GM12878 (cell line): ENCODE measurements at regions not wholly inside any gene's neighbourhood (a gene's known extent, or its start where the extent isn't known, plus 50 kb on each side); places are given as distances from the start of the nearest gene placed in this dataset.

Source experiments
- ATAC-seq: fragments of 200-7000 bp; cut with Tn5 transposase; 3 replicates; pipeline ENCODE4 v1.9.1; 2020; ENCODE audit warnings: mild to moderate bottlenecking, moderate library complexity
- BruUV-seq: library from RNA; stranded (reverse); fragments of 400-500 nt; replicated peaks from 2 replicates; lab custom pipeline; 2021; lab: Mats Ljungman, UMichigan
- CTCF ChIA-PET: fragments of 300-600 bp; sonication (Branson Sonifier 250); formaldehyde crosslinking; extraction: SDS; loops from one replicate; lab custom pipeline; 2021; ENCODE audit warnings: inconsistent platforms; lab: Yijun Ruan, JAX
- POLR2A ChIA-PET: fragments of 350-600 bp; formaldehyde crosslinking; extraction: SDS; loops from one replicate; lab custom pipeline; 2021; ENCODE audit warnings: inconsistent platforms; lab: Charles Lee
- RAD21 ChIA-PET: fragments of 300-600 bp; sonication (Branson Sonifier 250); formaldehyde crosslinking; loops from one replicate; lab custom pipeline; 2023; ENCODE audit warnings: antibody characterized with exemption; ENCODE audit not compliant: unreplicated experiment; lab: Charles Lee
- SMC1A ChIA-PET: fragments of 300-600 bp; sonication (Branson Sonifier 250); formaldehyde crosslinking; loops from one replicate; lab custom pipeline; 2023; ENCODE audit not compliant: unreplicated experiment, uncharacterized antibody; lab: Charles Lee
- DNase-seq: peaks from one replicate; pipeline ENCODE4 v3.0.0-alpha.2; 2011; ENCODE audit warnings: low read depth, low spot score
- FAIRE-seq: peaks from 3 replicates; lab custom pipeline; 2011; peaks lifted over from hg19 to GRCh38; lab: Jason Lieb, UNC
- H2AFZ ChIP-seq: 2 replicates; pipeline ENCODE4 v1.6.0; 2011; ENCODE audit warnings: low read depth, low read length, control low read depth; ENCODE audit not compliant: control insufficient read depth
- H3K27ac ChIP-seq: 2 replicates; pipeline ENCODE4 v1.5.1; 2011; ENCODE audit warnings: control low read depth; ENCODE audit not compliant: control insufficient read depth, insufficient read depth
- H3K27me3 ChIP-seq, 2 experiments: replicated peaks in 1 of 2; 2 replicates each; pipeline versions ENCODE4 v1.6.0 to v1.6.1; 2011; ENCODE audit warnings: low read length in 1 of 2; ENCODE audit not compliant: control insufficient read depth in 2 of 2, insufficient read depth in 2 of 2
- H3K36me3 ChIP-seq, 2 experiments: 2 replicates each; pipeline ENCODE4 v1.5.1; 2011; ENCODE audit warnings: low read length in 1 of 2; ENCODE audit not compliant: control insufficient read depth in 2 of 2, insufficient read depth in 2 of 2
- H3K4me1 ChIP-seq: 2 replicates; pipeline ENCODE4 v1.6.1; 2011; ENCODE audit warnings: mild to moderate bottlenecking, low read length, moderate library complexity, mixed read lengths; ENCODE audit not compliant: control insufficient read depth, insufficient read depth
- H3K4me2 ChIP-seq: 2 replicates; pipeline ENCODE4 v1.6.0; 2011; ENCODE audit warnings: control low read depth; ENCODE audit not compliant: control insufficient read depth, insufficient read depth
- H3K4me3 ChIP-seq: fragments of 200-600 bp; sonication (generic); 2 replicates; pipeline ENCODE4 v1.5.1; 2016
- H3K79me2 ChIP-seq: 2 replicates; pipeline ENCODE4 v1.6.0; 2011; ENCODE audit warnings: low read length; ENCODE audit not compliant: control insufficient read depth, insufficient read depth
- H3K9ac ChIP-seq: 2 replicates; pipeline ENCODE4 v1.8.0; 2011; ENCODE audit warnings: low read length, control low read depth, mixed read lengths; ENCODE audit not compliant: control insufficient read depth, insufficient read depth
- H3K9me3 ChIP-seq: replicated peaks from 3 replicates; pipeline ENCODE4 v1.5.1; 2011; ENCODE audit warnings: mild to moderate bottlenecking, low read length; ENCODE audit not compliant: control insufficient read depth, insufficient read depth
- H4K20me1 ChIP-seq: 2 replicates; pipeline ENCODE4 v1.6.0; 2011; ENCODE audit not compliant: control insufficient read depth, insufficient read depth
- ESRRA ChIP-seq: IDR thresholded peaks from 2 replicates; pipeline ENCODE4 v1.6.1; 2012; ENCODE audit warnings: mild to moderate bottlenecking, low read length, improper control_type of control experiment
- HDGF ChIP-seq: fragments of 450-650 bp; IDR thresholded peaks from 2 replicates; pipeline ENCODE4 v1.6.1; 2016; ENCODE audit warnings: antibody characterized with exemption
- MXI1 ChIP-seq: fragments of 150-350 bp; IDR thresholded peaks from 2 replicates; pipeline ENCODE4 v1.6.1; 2011; ENCODE audit warnings: low read depth, mild to moderate bottlenecking, inconsistent platforms, low read length, improper control_type of control experiment
- POLR2AphosphoS2 ChIP-seq: IDR thresholded peaks from 2 replicates; pipeline ENCODE4 v1.6.1; 2011; ENCODE audit warnings: low read depth, mild to moderate bottlenecking, low read length, improper control_type of control experiment, moderate library complexity
- ZNF207 ChIP-seq: fragments of 450-650 bp; IDR thresholded peaks from 2 replicates; pipeline ENCODE4 v1.6.1; 2014; ENCODE audit warnings: antibody characterized with exemption, mild to moderate bottlenecking, borderline replicate concordance
- WGBS: methylation state at CpG from one replicate; pipeline ENCODE4 v1.1.6; 2016; ENCODE audit warnings: low lambda C conversion rate; ENCODE audit not compliant: insufficient replicate concordance, insufficient coverage; ENCODE audit errors: missing lambda C conversion rate; 5-methylcytosine and 5-hydroxymethylcytosine counted together
- in situ Hi-C: fragments of 300-500 bp; cut with MboI; formaldehyde crosslinking; loops from 9 replicates; pipeline ENCODE4 v1.14.3; 2018; ENCODE audit warnings: mixed read lengths
- intact Hi-C: fragments of 100-400 bp; cut with micrococcal nuclease; formaldehyde crosslinking; loops from one replicate; pipeline ENCODE4 v1.14.2; 2022; ENCODE audit not compliant: unreplicated experiment
- TF ChIP-seq, protein P1 (sequence below): fragments of 450-650 bp; IDR thresholded peaks from 2 replicates; pipeline ENCODE4 v1.6.1; 2017; ENCODE audit warnings: antibody characterized with exemption, mild to moderate bottlenecking, moderate library complexity

DNA sequence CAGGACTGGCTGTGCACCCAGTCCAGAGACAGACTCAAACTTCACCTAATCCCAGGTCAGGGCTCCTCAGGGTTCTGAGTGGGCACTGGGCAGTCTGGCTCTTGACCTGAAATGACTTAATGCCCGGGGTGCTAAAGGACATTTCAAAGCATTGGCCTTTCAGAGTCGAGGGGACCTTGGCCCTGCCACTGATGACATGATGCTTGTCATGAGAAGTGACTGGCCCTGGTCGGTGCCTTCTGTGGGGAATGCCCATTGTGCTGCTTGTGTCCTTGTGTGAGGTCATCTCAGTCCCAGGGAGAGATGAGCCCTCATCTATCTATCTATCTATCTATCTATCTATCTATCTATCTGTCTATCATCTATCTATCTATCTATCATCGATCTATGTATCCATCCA is 81.3 kb downstream of the CTAGE1 start:
- Histone ChIP-seq H3K36me3 (no peaks in the 10 kb centered on the region), H3K79me2 (no peaks in the 10 kb centered on the region), H3K9ac (no peak overlapping the region), H3K4me3 (no peak overlapping the region), H2AFZ (no peak overlapping the region), H3K4me2 (no peak overlapping the region), H3K27ac (no peak overlapping the region), H3K9me3 (no peaks in the 10 kb centered on the region), H3K27me3 (no peaks in the 10 kb centered on the region; a peak in 1 of 4 replicates), H4K20me1 (no peaks in the 10 kb centered on the region), H3K4me1 (no peaks in the 10 kb centered on the region)
- ChIA-PET CTCF (no interaction called here), SMC1A (no interaction called here), RAD21 (no interaction called here), POLR2A (no interaction called here)
- FAIRE-seq (no peak), ATAC-seq (no peak), DNase-seq (no peak)
- BruUV-seq = no TSS peak
- TF ChIP-seq ZNF207 = no peak
- intact Hi-C loops = no loop called here
- 14% methylated on average over 4 of the region's 4 CpGs for WGBS
- in situ Hi-C loops = no loop called here

DNA sequence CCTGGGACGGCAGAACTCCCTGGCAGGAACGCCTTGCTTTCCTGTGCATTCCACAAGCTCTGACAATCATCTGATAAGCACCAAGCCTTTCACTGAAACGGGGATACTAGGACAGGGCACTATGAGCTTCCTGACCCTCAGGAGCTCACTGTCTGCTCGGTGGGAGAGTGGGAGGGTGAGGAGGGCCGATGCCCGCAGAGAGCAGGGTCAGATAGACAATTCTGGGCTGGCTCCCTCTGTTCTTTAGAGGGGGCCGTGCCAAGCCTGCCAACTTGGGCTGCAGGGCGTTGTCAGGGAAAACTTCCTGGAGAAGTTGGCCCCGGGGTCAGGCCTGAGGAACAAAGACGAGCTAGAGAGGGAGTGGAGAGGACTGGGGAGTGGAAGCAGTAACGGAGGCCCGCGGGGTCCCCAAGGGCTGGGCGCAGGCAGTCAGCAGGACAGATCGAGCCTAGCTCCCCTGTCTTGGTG is 82.0 kb downstream of the CTAGE1 start:
- in situ Hi-C loops = no loop called here
- BruUV-seq = no TSS peak
- POLR2A ChIA-PET = no interaction called here
- TF ChIP-seq POLR2AphosphoS2 (no peak), MXI1 (no peak), HDGF (no peak), ESRRA (no peak)
- TF ChIP-seq, protein P1, sequence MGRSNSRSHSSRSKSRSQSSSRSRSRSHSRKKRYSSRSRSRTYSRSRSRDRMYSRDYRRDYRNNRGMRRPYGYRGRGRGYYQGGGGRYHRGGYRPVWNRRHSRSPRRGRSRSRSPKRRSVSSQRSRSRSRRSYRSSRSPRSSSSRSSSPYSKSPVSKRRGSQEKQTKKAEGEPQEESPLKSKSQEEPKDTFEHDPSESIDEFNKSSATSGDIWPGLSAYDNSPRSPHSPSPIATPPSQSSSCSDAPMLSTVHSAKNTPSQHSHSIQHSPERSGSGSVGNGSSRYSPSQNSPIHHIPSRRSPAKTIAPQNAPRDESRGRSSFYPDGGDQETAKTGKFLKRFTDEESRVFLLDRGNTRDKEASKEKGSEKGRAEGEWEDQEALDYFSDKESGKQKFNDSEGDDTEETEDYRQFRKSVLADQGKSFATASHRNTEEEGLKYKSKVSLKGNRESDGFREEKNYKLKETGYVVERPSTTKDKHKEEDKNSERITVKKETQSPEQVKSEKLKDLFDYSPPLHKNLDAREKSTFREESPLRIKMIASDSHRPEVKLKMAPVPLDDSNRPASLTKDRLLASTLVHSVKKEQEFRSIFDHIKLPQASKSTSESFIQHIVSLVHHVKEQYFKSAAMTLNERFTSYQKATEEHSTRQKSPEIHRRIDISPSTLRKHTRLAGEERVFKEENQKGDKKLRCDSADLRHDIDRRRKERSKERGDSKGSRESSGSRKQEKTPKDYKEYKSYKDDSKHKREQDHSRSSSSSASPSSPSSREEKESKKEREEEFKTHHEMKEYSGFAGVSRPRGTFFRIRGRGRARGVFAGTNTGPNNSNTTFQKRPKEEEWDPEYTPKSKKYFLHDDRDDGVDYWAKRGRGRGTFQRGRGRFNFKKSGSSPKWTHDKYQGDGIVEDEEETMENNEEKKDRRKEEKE = no peak
- TF ChIP-seq, all 136 proteins: peak for 0
- intact Hi-C loops = no loop called here
- H3K4me2 ChIP-seq = no peak overlapping the region
- no peak for DNase-seq
- H3K27me3 ChIP-seq = no peaks in the 10 kb centered on the region; a peak in 1 of 4 replicates
- FAIRE-seq = no peak
- no peak overlapping the region for H3K9ac ChIP-seq
- WGBS = 22% methylated on average over 15 of the region's 15 CpGs
- no peaks in the 10 kb centered on the region for H3K9me3 ChIP-seq
- RAD21 ChIA-PET = no interaction called here
- no peak overlapping the region for H2AFZ ChIP-seq
- no peak overlapping the region for H3K27ac ChIP-seq
- H3K79me2 ChIP-seq = no peaks in the 10 kb centered on the region
- SMC1A ChIA-PET = no interaction called here
- no peaks in the 10 kb centered on the region for H4K20me1 ChIP-seq
- CTCF ChIA-PET = no interaction called here
- no peak overlapping the region for H3K4me3 ChIP-seq
- no peak for ATAC-seq
- H3K4me1 ChIP-seq = no peaks in the 10 kb centered on the region
- H3K36me3 ChIP-seq = no peaks in the 10 kb centered on the region
